ENCODE measurements at regions not wholly inside any gene's neighbourhood (a gene's known extent, or its start where the extent isn't known, plus 50 kb on each side); places are given as distances from the start of the nearest gene placed in this dataset.

- 86 to 95% methylated on average over 4 of the region's 4 CpGs for WGBS, 2 donors
- DNase-seq (no peak), ATAC-seq (no peak)
These were observed 135.7 kb upstream of the PWP1 start for GRCh38 chr12:107549651-107550480.

DNA sequence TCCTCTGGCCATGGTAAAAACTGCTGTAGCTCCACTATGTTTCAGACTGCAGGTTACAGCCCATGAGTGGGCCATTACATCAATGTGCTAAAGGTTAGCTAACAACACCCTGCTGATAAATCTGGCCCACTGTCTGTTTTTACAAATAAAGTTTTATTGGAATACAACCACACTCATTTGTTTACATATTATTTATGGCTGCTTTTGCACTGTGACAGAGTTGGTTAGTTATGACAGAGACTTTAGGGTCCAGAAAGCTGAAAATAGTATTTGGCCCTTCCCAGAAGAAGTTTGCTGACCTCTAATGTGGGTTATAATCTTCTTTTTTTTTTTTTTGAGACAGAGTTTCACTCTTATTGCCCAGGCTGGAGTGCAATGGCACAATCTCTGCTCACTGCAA is 134.2 kb upstream of the PWP1 start:
- intact Hi-C loops (cut with DNase I): no loop called here
- TF ChIP-seq POLR2A (IDR thresholded peaks at IDR 0.05): no peak
- TF ChIP-seq, protein P1, sequence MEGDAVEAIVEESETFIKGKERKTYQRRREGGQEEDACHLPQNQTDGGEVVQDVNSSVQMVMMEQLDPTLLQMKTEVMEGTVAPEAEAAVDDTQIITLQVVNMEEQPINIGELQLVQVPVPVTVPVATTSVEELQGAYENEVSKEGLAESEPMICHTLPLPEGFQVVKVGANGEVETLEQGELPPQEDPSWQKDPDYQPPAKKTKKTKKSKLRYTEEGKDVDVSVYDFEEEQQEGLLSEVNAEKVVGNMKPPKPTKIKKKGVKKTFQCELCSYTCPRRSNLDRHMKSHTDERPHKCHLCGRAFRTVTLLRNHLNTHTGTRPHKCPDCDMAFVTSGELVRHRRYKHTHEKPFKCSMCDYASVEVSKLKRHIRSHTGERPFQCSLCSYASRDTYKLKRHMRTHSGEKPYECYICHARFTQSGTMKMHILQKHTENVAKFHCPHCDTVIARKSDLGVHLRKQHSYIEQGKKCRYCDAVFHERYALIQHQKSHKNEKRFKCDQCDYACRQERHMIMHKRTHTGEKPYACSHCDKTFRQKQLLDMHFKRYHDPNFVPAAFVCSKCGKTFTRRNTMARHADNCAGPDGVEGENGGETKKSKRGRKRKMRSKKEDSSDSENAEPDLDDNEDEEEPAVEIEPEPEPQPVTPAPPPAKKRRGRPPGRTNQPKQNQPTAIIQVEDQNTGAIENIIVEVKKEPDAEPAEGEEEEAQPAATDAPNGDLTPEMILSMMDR (IDR thresholded peaks at IDR 0.05): no peak
- H3K4me1 ChIP-seq: no peaks in the 10 kb centered on the region
- H3K4me3 ChIP-seq: no peak overlapping the region
- H3K36me3 ChIP-seq (replicated peaks in 1 of 2; ENCODE audit: insufficient read depth in 1 of 2, low read depth in 2 of 2): no peaks in the 10 kb centered on the region
- ATAC-seq (no peak), DNase-seq (no peak)
- no peak overlapping the region for H3K27ac ChIP-seq
- no peaks in the 10 kb centered on the region for H3K27me3 ChIP-seq
- no peaks in the 10 kb centered on the region for H3K9me3 ChIP-seq

More at GRCh38 chr12:107549651-107550480, 135.7 kb upstream of the PWP1 start:
- no peak overlapping the region for H3K27ac ChIP-seq
- H3K4me1 ChIP-seq: no peaks in the 10 kb centered on the region
- intact Hi-C loops (cut with DNase I): no loop called here
- no peaks in the 10 kb centered on the region for H3K36me3 ChIP-seq (replicated peaks in 1 of 2; ENCODE audit: insufficient read depth in 1 of 2, low read depth in 2 of 2)
- TF ChIP-seq, protein P1 (IDR thresholded peaks at IDR 0.05): no peak
- no peak for TF ChIP-seq POLR2A (IDR thresholded peaks at IDR 0.05)
- no peaks in the 10 kb centered on the region for H3K27me3 ChIP-seq
- no peaks in the 10 kb centered on the region for H3K9me3 ChIP-seq
- H3K4me3 ChIP-seq: no peak overlapping the region

- DNase-seq (no peak), ATAC-seq (no peak)
- TF ChIP-seq POLR2A (IDR thresholded peaks at IDR 0.05): no peak
- TF ChIP-seq, protein P1 (IDR thresholded peaks at IDR 0.05): no peak
- Histone ChIP-seq H3K4me1 (no peaks in the 10 kb centered on the region), H3K36me3 (replicated peaks in 1 of 2; ENCODE audit: insufficient read depth in 1 of 2, low read depth in 2 of 2) (no peaks in the 10 kb centered on the region), H3K27ac (no peak overlapping the region), H3K9me3 (no peaks in the 10 kb centered on the region), H3K27me3 (no peaks in the 10 kb centered on the region), H3K4me3 (no peak overlapping the region)
- intact Hi-C loops (cut with DNase I): no loop called here
- WGBS, 2 donors: 70 to 75% methylated on average over 4 of the region's 4 CpGs
These were observed 133.3 kb upstream of the PWP1 start for GRCh38 chr12:107552263-107552662.

DNA sequence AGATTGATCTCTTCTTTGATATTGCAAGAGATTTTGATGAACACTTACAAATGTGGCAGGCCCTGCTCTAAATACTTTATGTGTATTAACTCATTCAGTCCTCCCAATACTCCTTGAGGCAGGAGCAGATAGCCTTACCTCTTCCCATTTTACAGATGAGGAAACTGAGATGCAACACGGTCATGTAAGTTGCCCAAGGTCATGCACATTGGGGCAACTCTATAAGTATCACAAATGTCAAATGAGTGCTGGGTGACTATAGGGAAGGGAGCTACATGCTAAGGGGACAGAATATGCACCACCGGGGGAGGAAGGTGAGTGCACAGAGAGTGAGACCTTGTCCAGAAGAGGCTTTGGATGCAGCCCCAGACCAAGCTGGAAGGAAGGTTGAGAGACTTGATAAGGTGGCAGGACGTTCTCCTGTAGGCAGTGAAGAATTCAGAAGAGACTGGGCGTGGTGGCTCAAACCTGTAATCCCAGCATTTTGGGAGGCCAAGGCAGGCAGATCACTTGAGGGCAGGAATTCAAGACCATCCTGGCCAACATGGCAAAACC is 132.3 kb upstream of the PWP1 start:
- WGBS, 2 donors: 56 to 70% methylated on average over 4 of the region's 4 CpGs
- DNase-seq (no peak), ATAC-seq (no peak)
- H3K9me3 ChIP-seq: no peaks in the 10 kb centered on the region
- no peak overlapping the region for H3K27ac ChIP-seq
- H3K4me3 ChIP-seq: no peak overlapping the region
- TF ChIP-seq, protein P1 (IDR thresholded peaks at IDR 0.05): no peak
- TF ChIP-seq POLR2A (IDR thresholded peaks at IDR 0.05): no peak
- no peaks in the 10 kb centered on the region for H3K4me1 ChIP-seq
- no peaks in the 10 kb centered on the region for H3K27me3 ChIP-seq
- intact Hi-C loops (cut with DNase I): no loop called here
- no peaks in the 10 kb centered on the region for H3K36me3 ChIP-seq (replicated peaks in 1 of 2; ENCODE audit: insufficient read depth in 1 of 2, low read depth in 2 of 2)

DNA sequence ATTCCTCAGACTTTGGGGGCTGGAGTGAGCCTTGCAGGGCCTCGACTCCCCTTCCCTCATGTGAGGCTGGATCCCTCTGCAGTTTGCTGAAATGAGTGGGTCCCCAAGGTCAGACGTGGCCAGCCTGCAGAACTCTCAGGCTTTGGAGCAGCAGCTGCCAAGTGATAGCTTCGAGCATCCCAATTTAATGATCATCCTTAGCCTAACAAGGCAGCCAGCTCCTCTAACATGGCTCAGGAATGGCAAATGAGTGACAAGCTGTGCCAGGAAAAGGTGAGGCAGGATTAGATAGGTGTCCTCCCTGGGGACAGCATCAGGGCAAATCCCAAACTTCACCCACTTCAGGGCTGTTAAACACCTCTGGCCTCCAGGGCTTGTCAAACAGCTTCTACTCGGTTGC is 130.7 kb upstream of the PWP1 start:
- Histone ChIP-seq H3K4me1 (no peaks in the 10 kb centered on the region), H3K36me3 (replicated peaks in 1 of 2; ENCODE audit: insufficient read depth in 1 of 2, low read depth in 2 of 2) (no peaks in the 10 kb centered on the region), H3K27ac (no peak overlapping the region), H3K9me3 (no peaks in the 10 kb centered on the region), H3K27me3 (no peaks in the 10 kb centered on the region), H3K4me3 (no peak overlapping the region)
- TF ChIP-seq POLR2A (IDR thresholded peaks at IDR 0.05): no peak
- TF ChIP-seq, protein P1 (IDR thresholded peaks at IDR 0.05): no peak
- DNase-seq: no peak
- intact Hi-C loops (cut with DNase I): no loop called here
- 28 to 41% methylated on average over 3 to 4 of the region's 4 CpGs for WGBS, 2 donors
- ATAC-seq: no peak

Data from body of pancreas (tissue), 4 donors.